Stimulated activated CD4-positive, alpha-beta T cell treated with anti-CD3 and anti-CD28 coated beads, Interleukin-1b, Interleukin-23, amount 100 ng/mL, for 48 hours (primary cell): ENCODE measurements at regions not wholly inside any gene's neighbourhood (a gene's known extent, or its start where the extent isn't known, plus 50 kb on each side); places are given as distances from the start of the nearest gene placed in this dataset.

Source experiments
- DNase-seq: peaks from one replicate; pipeline ENCODE4 v3.0.0-alpha.2; 2020

GRCh38 chr11:109756521-109756920 lies 334.5 kb downstream of the C11orf87 start:
- no peak for DNase-seq

GRCh38 chr11:109756951-109757350 lies 335.0 kb downstream of the C11orf87 start:
- no peak for DNase-seq

GRCh38 chr11:109762546-109762945 lies 330.6 kb upstream of the ZC3H12C start:
- no peak for DNase-seq

- DNase-seq, result no peak
Observed at GRCh38 chr11:109765709-109766311, 327.4 kb upstream of the ZC3H12C start.

GRCh38 chr11:109769858-109770257 lies 323.3 kb upstream of the ZC3H12C start:
- DNase-seq, result no peak

- DNase-seq, result no peak
Observed at GRCh38 chr11:109770323-109770722, 322.9 kb upstream of the ZC3H12C start.

GRCh38 chr11:109772892-109773291 lies 320.3 kb upstream of the ZC3H12C start:
- no peak for DNase-seq

GRCh38 chr11:109775686-109776085 lies 317.5 kb upstream of the ZC3H12C start:
- DNase-seq, result no peak

GRCh38 chr11:109783014-109783413 lies 310.2 kb upstream of the ZC3H12C start:
- DNase-seq, result no peak

- no peak for DNase-seq
Observed at GRCh38 chr11:109783840-109784239, 309.4 kb upstream of the ZC3H12C start.

GRCh38 chr11:109784536-109784935 lies 308.7 kb upstream of the ZC3H12C start:
- no peak for DNase-seq

GRCh38 chr11:109785198-109785597 lies 308.0 kb upstream of the ZC3H12C start:
- DNase-seq, result no peak

GRCh38 chr11:109785714-109786113 lies 307.5 kb upstream of the ZC3H12C start:
- DNase-seq, result no peak

GRCh38 chr11:109788948-109789490 lies 304.2 kb upstream of the ZC3H12C start:
- DNase-seq, result no peak

- no peak for DNase-seq
Observed at GRCh38 chr11:109789901-109790300, 303.3 kb upstream of the ZC3H12C start.

- no peak for DNase-seq
Observed at GRCh38 chr11:109791337-109791736, 301.9 kb upstream of the ZC3H12C start.

GRCh38 chr11:109794501-109794900 lies 298.7 kb upstream of the ZC3H12C start:
- no peak for DNase-seq

GRCh38 chr11:109795234-109795633 lies 298.0 kb upstream of the ZC3H12C start:
- no peak for DNase-seq

- DNase-seq, result no peak
Observed at GRCh38 chr11:109796253-109796652, 296.9 kb upstream of the ZC3H12C start.

GRCh38 chr11:109798521-109798920 lies 294.7 kb upstream of the ZC3H12C start:
- DNase-seq, result no peak

- no peak for DNase-seq
Observed at GRCh38 chr11:109799604-109800003, 293.6 kb upstream of the ZC3H12C start.

GRCh38 chr11:109804911-109805310 lies 288.3 kb upstream of the ZC3H12C start:
- no peak for DNase-seq

- DNase-seq, result no peak
Observed at GRCh38 chr11:109806205-109806604, 287.0 kb upstream of the ZC3H12C start.

GRCh38 chr11:109808569-109808968 lies 284.6 kb upstream of the ZC3H12C start:
- no peak for DNase-seq

GRCh38 chr11:109814824-109815223 lies 278.4 kb upstream of the ZC3H12C start:
- no peak for DNase-seq
